ENCODE measurements at regions not wholly inside any gene's neighbourhood (a gene's known extent, or its start where the extent isn't known, plus 50 kb on each side); places are given as distances from the start of the nearest gene placed in this dataset.

DNA sequence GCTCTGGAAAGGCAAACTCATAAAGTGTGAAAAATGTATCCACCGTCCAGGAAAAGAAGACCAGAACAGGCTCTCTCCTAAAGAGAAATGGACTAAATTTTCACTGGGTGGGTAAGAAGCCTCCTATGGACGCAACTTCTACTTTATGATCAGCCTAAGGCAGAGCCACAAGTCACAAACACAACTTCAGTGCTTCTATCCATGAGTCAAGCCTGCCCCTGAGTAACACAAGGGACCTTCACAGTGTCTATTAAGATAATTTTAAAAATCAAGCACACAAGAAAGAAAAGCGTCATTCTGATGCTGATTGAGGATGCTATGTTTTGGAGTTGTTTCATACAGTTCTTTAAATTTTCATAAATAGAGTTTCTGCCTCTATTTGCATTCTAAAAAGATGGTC is 601.7 kb upstream of the ARID1B start:
- TF ChIP-seq, protein P1, sequence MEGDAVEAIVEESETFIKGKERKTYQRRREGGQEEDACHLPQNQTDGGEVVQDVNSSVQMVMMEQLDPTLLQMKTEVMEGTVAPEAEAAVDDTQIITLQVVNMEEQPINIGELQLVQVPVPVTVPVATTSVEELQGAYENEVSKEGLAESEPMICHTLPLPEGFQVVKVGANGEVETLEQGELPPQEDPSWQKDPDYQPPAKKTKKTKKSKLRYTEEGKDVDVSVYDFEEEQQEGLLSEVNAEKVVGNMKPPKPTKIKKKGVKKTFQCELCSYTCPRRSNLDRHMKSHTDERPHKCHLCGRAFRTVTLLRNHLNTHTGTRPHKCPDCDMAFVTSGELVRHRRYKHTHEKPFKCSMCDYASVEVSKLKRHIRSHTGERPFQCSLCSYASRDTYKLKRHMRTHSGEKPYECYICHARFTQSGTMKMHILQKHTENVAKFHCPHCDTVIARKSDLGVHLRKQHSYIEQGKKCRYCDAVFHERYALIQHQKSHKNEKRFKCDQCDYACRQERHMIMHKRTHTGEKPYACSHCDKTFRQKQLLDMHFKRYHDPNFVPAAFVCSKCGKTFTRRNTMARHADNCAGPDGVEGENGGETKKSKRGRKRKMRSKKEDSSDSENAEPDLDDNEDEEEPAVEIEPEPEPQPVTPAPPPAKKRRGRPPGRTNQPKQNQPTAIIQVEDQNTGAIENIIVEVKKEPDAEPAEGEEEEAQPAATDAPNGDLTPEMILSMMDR (IDR thresholded peaks at IDR 0.05; ENCODE audit: insufficient read depth, low read length, poor library complexity, severe bottlenecking), result no peak
- DNase-seq (ENCODE audit: low read depth), result no peak
- Histone ChIP-seq H3K4me3 (ENCODE audit: low read depth, low read length) (no peak overlapping the region), H3K36me3 (ENCODE audit: control insufficient read depth, insufficient read depth, low read length) (no peaks in the 10 kb centered on the region), H3K27me3 (ENCODE audit: control insufficient read depth, insufficient read depth, low read length) (no peaks in the 10 kb centered on the region)

DNA sequence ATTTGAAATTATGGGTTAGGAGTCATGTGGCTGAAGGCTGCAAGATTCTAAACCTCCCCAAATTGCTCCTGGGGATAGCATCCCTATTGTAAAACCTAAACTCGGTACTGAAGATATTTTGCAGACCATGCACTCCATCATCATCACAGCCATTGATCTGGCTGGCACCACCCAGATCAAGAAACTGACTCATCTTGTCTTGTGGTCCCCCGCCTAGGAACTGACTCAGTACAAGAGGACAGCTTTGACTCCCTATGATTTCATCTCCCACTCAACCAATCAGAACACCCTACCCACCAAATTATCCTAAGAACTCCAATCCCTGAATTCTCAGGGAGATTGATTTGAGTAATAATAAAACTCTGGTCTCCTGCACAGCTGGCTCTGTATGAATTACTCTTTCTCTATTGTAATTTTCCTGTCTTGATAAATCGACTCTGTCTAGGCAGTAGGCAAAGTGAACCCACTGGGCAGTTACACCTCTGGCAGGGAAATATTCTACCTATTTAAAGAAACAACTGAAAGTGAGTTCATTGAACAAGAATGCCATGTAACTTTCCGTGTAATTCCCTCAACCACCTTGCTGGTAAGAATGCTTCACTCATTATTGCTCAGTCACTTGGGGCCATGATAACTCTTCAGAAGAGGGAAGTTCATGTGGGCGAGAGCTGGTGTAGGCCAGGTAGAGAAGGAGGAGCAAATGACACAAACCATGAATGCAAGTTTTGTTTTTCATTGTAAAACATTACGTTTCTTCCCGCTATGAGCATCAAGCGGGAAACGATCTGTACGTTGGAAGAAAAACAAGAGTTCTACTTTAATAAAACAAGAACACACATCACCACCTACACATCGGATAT is 602.9 kb upstream of the ARID1B start:
- no peak for DNase-seq (ENCODE audit: low read depth)
- TF ChIP-seq, protein P1 (IDR thresholded peaks at IDR 0.05; ENCODE audit: insufficient read depth, low read length, poor library complexity, severe bottlenecking), result no peak
- no peaks in the 10 kb centered on the region for H3K36me3 ChIP-seq (ENCODE audit: control insufficient read depth, insufficient read depth, low read length)
- no peaks in the 10 kb centered on the region for H3K27me3 ChIP-seq (ENCODE audit: control insufficient read depth, insufficient read depth, low read length)
- no peak overlapping the region for H3K4me3 ChIP-seq (ENCODE audit: low read depth, low read length)

DNA sequence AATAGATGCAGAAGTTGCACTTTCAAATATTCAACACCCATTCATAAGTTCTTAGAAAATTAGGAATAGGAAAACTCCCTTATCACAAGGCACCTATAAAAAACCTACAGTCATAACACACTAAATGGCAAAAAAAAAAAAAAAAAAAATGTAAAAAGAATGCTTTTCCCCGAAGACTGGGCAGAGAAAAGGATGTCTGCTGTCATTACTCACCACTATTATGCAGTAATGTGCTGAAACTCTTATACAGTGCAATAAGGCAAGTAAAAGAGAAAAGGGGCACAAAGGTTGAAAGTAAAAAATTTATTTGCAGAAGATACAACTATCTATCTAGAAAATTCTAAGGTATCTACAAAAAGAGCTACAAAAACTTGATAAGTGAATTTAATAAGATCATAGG is 607.8 kb upstream of the ARID1B start:
- H3K36me3 ChIP-seq (ENCODE audit: control insufficient read depth, insufficient read depth, low read length), result no peaks in the 10 kb centered on the region
- TF ChIP-seq, protein P1 (IDR thresholded peaks at IDR 0.05; ENCODE audit: insufficient read depth, low read length, poor library complexity, severe bottlenecking), result no peak
- no peaks in the 10 kb centered on the region for H3K27me3 ChIP-seq (ENCODE audit: control insufficient read depth, insufficient read depth, low read length)
- no peak for DNase-seq (ENCODE audit: low read depth)
- H3K4me3 ChIP-seq (ENCODE audit: low read depth, low read length), result no peak overlapping the region

DNA sequence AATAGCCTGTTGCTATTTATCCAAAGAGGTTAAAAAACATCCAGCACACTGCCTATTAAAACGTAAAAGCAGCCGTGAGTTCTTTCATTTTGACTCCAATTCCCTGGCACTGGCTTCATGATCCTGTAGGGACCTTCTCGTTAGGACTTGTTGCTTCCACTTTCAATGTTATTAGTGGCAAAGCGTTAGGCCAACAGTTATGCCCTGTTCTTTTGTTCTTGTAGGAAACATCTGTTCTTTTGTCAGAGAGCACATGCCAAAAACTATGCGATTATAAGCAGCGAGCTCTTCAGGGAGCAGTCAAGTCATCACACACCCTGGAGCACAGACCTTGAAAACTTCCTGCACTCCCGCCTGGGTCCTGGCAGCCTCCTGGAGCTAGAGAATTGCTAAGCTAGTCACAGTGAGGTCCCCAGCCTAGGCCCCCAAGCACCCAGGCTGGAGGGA is 609.5 kb upstream of the ARID1B start:
- no peaks in the 10 kb centered on the region for H3K27me3 ChIP-seq (ENCODE audit: control insufficient read depth, insufficient read depth, low read length)
- TF ChIP-seq, protein P1 (IDR thresholded peaks at IDR 0.05; ENCODE audit: insufficient read depth, low read length, poor library complexity, severe bottlenecking), result no peak
- DNase-seq (ENCODE audit: low read depth), result no peak
- no peak overlapping the region for H3K4me3 ChIP-seq (ENCODE audit: low read depth, low read length)
- H3K36me3 ChIP-seq (ENCODE audit: control insufficient read depth, insufficient read depth, low read length), result no peaks in the 10 kb centered on the region

DNA sequence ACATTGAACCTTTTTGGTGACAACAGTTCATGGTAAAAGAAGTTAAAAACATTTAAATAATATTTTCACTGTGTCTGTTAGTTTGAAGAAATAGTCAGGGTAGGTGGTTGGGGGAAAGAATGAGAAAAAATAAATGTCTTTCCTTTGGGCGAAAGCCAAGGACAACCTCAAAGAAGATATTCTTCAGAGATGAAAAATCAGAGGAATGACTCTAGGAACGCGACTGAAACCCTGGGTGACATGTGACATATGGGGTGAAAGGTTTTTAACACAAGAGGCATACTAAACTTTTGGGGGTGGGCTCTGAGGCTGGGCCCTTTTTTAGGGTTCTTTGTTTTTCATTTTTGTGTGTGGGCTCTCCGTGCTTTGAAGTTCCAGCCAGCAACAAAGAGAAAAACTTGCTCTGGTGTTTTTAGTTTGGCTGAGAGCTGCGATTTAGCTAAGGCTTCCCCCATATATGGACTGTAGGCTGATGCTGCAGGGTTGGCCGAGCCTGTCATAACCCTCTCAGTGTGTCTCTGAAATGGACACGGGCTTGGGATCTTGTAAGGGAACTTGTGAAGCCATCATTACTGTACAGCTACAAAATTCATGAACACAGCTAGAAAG is 610.1 kb upstream of the ARID1B start:
- DNase-seq (ENCODE audit: low read depth), result no peak
- Histone ChIP-seq H3K4me3 (ENCODE audit: low read depth, low read length) (no peak overlapping the region), H3K36me3 (ENCODE audit: control insufficient read depth, insufficient read depth, low read length) (no peaks in the 10 kb centered on the region), H3K27me3 (ENCODE audit: control insufficient read depth, insufficient read depth, low read length) (no peaks in the 10 kb centered on the region)
- TF ChIP-seq, protein P1 (IDR thresholded peaks at IDR 0.05; ENCODE audit: insufficient read depth, low read length, poor library complexity, severe bottlenecking), result no peak
